Suprapubic skin (tissue), 2 donors: ENCODE measurements at regions not wholly inside any gene's neighbourhood (a gene's known extent, or its start where the extent isn't known, plus 50 kb on each side); places are given as distances from the start of the nearest gene placed in this dataset.

ENCODE experiments used
- EP300 ChIP-seq: sonication (generic); formaldehyde crosslinking; IDR thresholded peaks from one replicate; pipeline ENCODE4 v1.6.1; 2017; ENCODE audit warnings: antibody characterized with exemption
- POLR2A ChIP-seq, 2 donors: fragments of 450-650 bp; IDR thresholded peaks; one replicate each; pipeline ENCODE4 v1.6.1; 2017; ENCODE audit warnings: antibody characterized with exemption in 2 of 2, mild to moderate bottlenecking in 2 of 2, moderate library complexity in 2 of 2

GRCh38 chr5:51685419-51685818 is 302.2 kb downstream of the ISL1 start:
- TF ChIP-seq EP300 (no peak), POLR2A (IDR thresholded peaks at IDR 0.05) (no peak)
